ENCODE measurements at regions not wholly inside any gene's neighbourhood (a gene's known extent, or its start where the extent isn't known, plus 50 kb on each side); places are given as distances from the start of the nearest gene placed in this dataset.

GRCh38 chr2:145287736-145288135 lies 767.8 kb upstream of the ZEB2 start:
- DNase-seq (ENCODE audit: low read depth in 3 of 3), result no peak

- DNase-seq (ENCODE audit: low read depth in 3 of 3), result no peak
These were observed 766.9 kb upstream of the ZEB2 start for GRCh38 chr2:145286716-145287275.

GRCh38 chr2:145284551-145284950 lies 764.6 kb upstream of the ZEB2 start:
- no peak for DNase-seq (ENCODE audit: low read depth in 3 of 3)

GRCh38 chr2:145283131-145283530 lies 763.2 kb upstream of the ZEB2 start:
- no peak for DNase-seq (ENCODE audit: low read depth in 3 of 3)

GRCh38 chr2:145277922-145278321 lies 758.0 kb upstream of the ZEB2 start:
- no peak for DNase-seq (ENCODE audit: low read depth in 3 of 3)

- DNase-seq (ENCODE audit: low read depth in 3 of 3), result no peak
These were observed 753.9 kb upstream of the ZEB2 start for GRCh38 chr2:145273840-145274239.

GRCh38 chr2:145268931-145269330 lies 749.0 kb upstream of the ZEB2 start:
- no peak for DNase-seq (ENCODE audit: low read depth in 3 of 3)

GRCh38 chr2:145267451-145267850 lies 747.5 kb upstream of the ZEB2 start:
- DNase-seq (ENCODE audit: low read depth in 3 of 3), result no peak

GRCh38 chr2:145265244-145265643 lies 745.3 kb upstream of the ZEB2 start:
- DNase-seq (ENCODE audit: low read depth in 3 of 3), result no peak

GRCh38 chr2:145260674-145261073 lies 740.8 kb upstream of the ZEB2 start:
- no peak for DNase-seq (ENCODE audit: low read depth in 3 of 3)

- DNase-seq (ENCODE audit: low read depth in 3 of 3), result no peak
These were observed 740.2 kb upstream of the ZEB2 start for GRCh38 chr2:145260081-145260480.

- DNase-seq (ENCODE audit: low read depth in 3 of 3), result no peak
These were observed 739.1 kb upstream of the ZEB2 start for GRCh38 chr2:145258903-145259579.

- no peak for DNase-seq (ENCODE audit: low read depth in 3 of 3)
These were observed 738.0 kb upstream of the ZEB2 start for GRCh38 chr2:145257931-145258330.

GRCh38 chr2:145256551-145256950 lies 736.6 kb upstream of the ZEB2 start:
- DNase-seq (ENCODE audit: low read depth in 3 of 3), result no peak

GRCh38 chr2:145254291-145254690 lies 734.4 kb upstream of the ZEB2 start:
- DNase-seq (ENCODE audit: low read depth in 3 of 3), result no peak

GRCh38 chr2:145253492-145253891 lies 733.6 kb upstream of the ZEB2 start:
- DNase-seq (ENCODE audit: low read depth in 3 of 3), result no peak

- no peak for DNase-seq (ENCODE audit: low read depth in 3 of 3)
These were observed 725.5 kb upstream of the ZEB2 start for GRCh38 chr2:145245268-145245870.

GRCh38 chr2:145235312-145235711 lies 715.4 kb upstream of the ZEB2 start:
- no peak for DNase-seq (ENCODE audit: low read depth in 3 of 3)

GRCh38 chr2:145230546-145230945 lies 710.6 kb upstream of the ZEB2 start:
- DNase-seq (ENCODE audit: low read depth in 3 of 3), result no peak

- DNase-seq (ENCODE audit: low read depth in 3 of 3), result no peak
These were observed 708.6 kb upstream of the ZEB2 start for GRCh38 chr2:145228506-145228905.

GRCh38 chr2:145226901-145227300 lies 707.0 kb upstream of the ZEB2 start:
- DNase-seq (ENCODE audit: low read depth in 3 of 3), result no peak

GRCh38 chr2:145221516-145221915 lies 701.6 kb upstream of the ZEB2 start:
- no peak for DNase-seq (ENCODE audit: low read depth in 3 of 3)

GRCh38 chr2:145221032-145221431 lies 701.1 kb upstream of the ZEB2 start:
- DNase-seq (ENCODE audit: low read depth in 3 of 3), result no peak

- no peak for DNase-seq (ENCODE audit: low read depth in 3 of 3)
These were observed 700.6 kb upstream of the ZEB2 start for GRCh38 chr2:145220496-145220895.
